ENCODE measurements at regions not wholly inside any gene's neighbourhood (a gene's known extent, or its start where the extent isn't known, plus 50 kb on each side); places are given as distances from the start of the nearest gene placed in this dataset.

- DNase-seq (ENCODE audit: extremely low spot score, unreplicated experiment), result no peak
- no peak for TF ChIP-seq CTCF (IDR thresholded peaks at IDR 0.05)
- Mint-ChIP-seq H3K4me3 (ENCODE audit: unreplicated experiment) (no peak overlapping the region), H3K27me3 (ENCODE audit: unreplicated experiment) (no peaks in the 10 kb centered on the region), H3K4me1 (ENCODE audit: unreplicated experiment) (no peaks in the 10 kb centered on the region), H3K36me3 (ENCODE audit: unreplicated experiment) (no peaks in the 10 kb centered on the region), H3K27ac (ENCODE audit: unreplicated experiment) (no peak overlapping the region), H3K9me3 (ENCODE audit: unreplicated experiment) (no peaks in the 10 kb centered on the region)
These were observed 79.4 kb upstream of the NXPH1 start for GRCh38 chr7:8353991-8354390.

GRCh38 chr7:8354503-8354902, 78.9 kb upstream of the NXPH1 start:
- no peak overlapping the region for H3K4me3 Mint-ChIP-seq (ENCODE audit: unreplicated experiment)
- H3K27me3 Mint-ChIP-seq (ENCODE audit: unreplicated experiment), result no peaks in the 10 kb centered on the region
- no peaks in the 10 kb centered on the region for H3K36me3 Mint-ChIP-seq (ENCODE audit: unreplicated experiment)
- H3K9me3 Mint-ChIP-seq (ENCODE audit: unreplicated experiment), result no peaks in the 10 kb centered on the region
- no peak for TF ChIP-seq CTCF (IDR thresholded peaks at IDR 0.05)
- no peak for DNase-seq (ENCODE audit: extremely low spot score, unreplicated experiment)
- H3K4me1 Mint-ChIP-seq (ENCODE audit: unreplicated experiment), result no peaks in the 10 kb centered on the region
- no peak overlapping the region for H3K27ac Mint-ChIP-seq (ENCODE audit: unreplicated experiment)

GRCh38 chr7:8356071-8356470, 77.3 kb upstream of the NXPH1 start:
- Mint-ChIP-seq H3K27ac (ENCODE audit: unreplicated experiment) (no peak overlapping the region), H3K9me3 (ENCODE audit: unreplicated experiment) (no peaks in the 10 kb centered on the region), H3K36me3 (ENCODE audit: unreplicated experiment) (no peaks in the 10 kb centered on the region), H3K4me1 (ENCODE audit: unreplicated experiment) (no peaks in the 10 kb centered on the region), H3K4me3 (ENCODE audit: unreplicated experiment) (no peak overlapping the region), H3K27me3 (ENCODE audit: unreplicated experiment) (no peaks in the 10 kb centered on the region)
- no peak for TF ChIP-seq CTCF (IDR thresholded peaks at IDR 0.05)
- no peak for DNase-seq (ENCODE audit: extremely low spot score, unreplicated experiment)

GRCh38 chr7:8357536-8357935, 75.9 kb upstream of the NXPH1 start:
- H3K4me1 Mint-ChIP-seq (ENCODE audit: unreplicated experiment), result no peaks in the 10 kb centered on the region
- no peaks in the 10 kb centered on the region for H3K27me3 Mint-ChIP-seq (ENCODE audit: unreplicated experiment)
- H3K36me3 Mint-ChIP-seq (ENCODE audit: unreplicated experiment), result no peaks in the 10 kb centered on the region
- TF ChIP-seq CTCF (IDR thresholded peaks at IDR 0.05), result no peak
- no peak overlapping the region for H3K4me3 Mint-ChIP-seq (ENCODE audit: unreplicated experiment)
- H3K27ac Mint-ChIP-seq (ENCODE audit: unreplicated experiment), result no peak overlapping the region
- DNase-seq (ENCODE audit: extremely low spot score, unreplicated experiment), result no peak
- H3K9me3 Mint-ChIP-seq (ENCODE audit: unreplicated experiment), result no peaks in the 10 kb centered on the region

- Mint-ChIP-seq H3K27me3 (ENCODE audit: unreplicated experiment) (peaks cover 4% of the 10 kb centered on the region), H3K4me3 (ENCODE audit: unreplicated experiment) (no peak overlapping the region), H3K4me1 (ENCODE audit: unreplicated experiment) (no peaks in the 10 kb centered on the region), H3K9me3 (ENCODE audit: unreplicated experiment) (no peaks in the 10 kb centered on the region), H3K36me3 (ENCODE audit: unreplicated experiment) (no peaks in the 10 kb centered on the region), H3K27ac (ENCODE audit: unreplicated experiment) (no peak overlapping the region)
- no peak for DNase-seq (ENCODE audit: extremely low spot score, unreplicated experiment)
- TF ChIP-seq CTCF (IDR thresholded peaks at IDR 0.05), result no peak
These were observed 72.8 kb upstream of the NXPH1 start for GRCh38 chr7:8360564-8361153.

Measured in osteocyte (in vitro differentiated cells).